ENCODE measurements at regions not wholly inside any gene's neighbourhood (a gene's known extent, or its start where the extent isn't known, plus 50 kb on each side); places are given as distances from the start of the nearest gene placed in this dataset.
"Not testable (repeated sequence)": the region's sequence is repeated elsewhere in the genome, so short reads cannot be mapped to it uniquely, and the experiment has no call there.

DNA sequence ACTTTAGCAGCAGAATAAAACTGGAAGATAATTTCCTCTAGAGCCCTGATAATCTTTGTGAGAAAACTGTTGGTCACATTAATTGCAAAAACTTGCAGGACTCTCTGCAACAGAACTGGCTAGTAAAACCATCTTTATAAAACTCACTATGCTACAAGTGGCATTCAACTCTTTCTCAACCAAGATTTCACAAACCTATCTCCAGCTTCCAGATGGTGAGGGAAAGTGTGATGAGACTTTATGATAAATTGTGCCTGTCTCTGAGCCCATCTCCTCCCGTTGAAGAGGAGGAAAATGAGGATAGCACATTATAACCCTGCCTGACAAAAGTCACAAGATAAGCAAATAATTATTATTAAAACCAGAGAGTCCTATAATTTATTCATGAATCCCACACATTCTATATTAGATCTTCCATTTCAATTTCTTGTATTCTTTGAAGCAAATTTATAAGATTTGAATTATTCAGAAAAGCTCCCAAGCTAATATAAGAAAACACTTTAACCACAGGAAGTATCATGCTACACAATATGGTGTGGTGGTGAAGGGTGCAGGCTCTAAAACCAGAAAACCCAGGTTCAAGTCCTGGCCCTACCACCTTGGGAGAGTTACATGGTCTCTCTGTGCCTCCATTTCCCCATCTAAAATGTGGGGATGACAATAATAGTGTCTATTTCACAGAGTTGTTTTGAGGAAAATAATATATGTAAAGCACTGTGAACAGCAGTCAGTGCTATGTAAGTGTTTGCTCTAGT, 65.6 kb upstream of the CHRNB4 start:
- TF ChIP-seq, protein P1, sequence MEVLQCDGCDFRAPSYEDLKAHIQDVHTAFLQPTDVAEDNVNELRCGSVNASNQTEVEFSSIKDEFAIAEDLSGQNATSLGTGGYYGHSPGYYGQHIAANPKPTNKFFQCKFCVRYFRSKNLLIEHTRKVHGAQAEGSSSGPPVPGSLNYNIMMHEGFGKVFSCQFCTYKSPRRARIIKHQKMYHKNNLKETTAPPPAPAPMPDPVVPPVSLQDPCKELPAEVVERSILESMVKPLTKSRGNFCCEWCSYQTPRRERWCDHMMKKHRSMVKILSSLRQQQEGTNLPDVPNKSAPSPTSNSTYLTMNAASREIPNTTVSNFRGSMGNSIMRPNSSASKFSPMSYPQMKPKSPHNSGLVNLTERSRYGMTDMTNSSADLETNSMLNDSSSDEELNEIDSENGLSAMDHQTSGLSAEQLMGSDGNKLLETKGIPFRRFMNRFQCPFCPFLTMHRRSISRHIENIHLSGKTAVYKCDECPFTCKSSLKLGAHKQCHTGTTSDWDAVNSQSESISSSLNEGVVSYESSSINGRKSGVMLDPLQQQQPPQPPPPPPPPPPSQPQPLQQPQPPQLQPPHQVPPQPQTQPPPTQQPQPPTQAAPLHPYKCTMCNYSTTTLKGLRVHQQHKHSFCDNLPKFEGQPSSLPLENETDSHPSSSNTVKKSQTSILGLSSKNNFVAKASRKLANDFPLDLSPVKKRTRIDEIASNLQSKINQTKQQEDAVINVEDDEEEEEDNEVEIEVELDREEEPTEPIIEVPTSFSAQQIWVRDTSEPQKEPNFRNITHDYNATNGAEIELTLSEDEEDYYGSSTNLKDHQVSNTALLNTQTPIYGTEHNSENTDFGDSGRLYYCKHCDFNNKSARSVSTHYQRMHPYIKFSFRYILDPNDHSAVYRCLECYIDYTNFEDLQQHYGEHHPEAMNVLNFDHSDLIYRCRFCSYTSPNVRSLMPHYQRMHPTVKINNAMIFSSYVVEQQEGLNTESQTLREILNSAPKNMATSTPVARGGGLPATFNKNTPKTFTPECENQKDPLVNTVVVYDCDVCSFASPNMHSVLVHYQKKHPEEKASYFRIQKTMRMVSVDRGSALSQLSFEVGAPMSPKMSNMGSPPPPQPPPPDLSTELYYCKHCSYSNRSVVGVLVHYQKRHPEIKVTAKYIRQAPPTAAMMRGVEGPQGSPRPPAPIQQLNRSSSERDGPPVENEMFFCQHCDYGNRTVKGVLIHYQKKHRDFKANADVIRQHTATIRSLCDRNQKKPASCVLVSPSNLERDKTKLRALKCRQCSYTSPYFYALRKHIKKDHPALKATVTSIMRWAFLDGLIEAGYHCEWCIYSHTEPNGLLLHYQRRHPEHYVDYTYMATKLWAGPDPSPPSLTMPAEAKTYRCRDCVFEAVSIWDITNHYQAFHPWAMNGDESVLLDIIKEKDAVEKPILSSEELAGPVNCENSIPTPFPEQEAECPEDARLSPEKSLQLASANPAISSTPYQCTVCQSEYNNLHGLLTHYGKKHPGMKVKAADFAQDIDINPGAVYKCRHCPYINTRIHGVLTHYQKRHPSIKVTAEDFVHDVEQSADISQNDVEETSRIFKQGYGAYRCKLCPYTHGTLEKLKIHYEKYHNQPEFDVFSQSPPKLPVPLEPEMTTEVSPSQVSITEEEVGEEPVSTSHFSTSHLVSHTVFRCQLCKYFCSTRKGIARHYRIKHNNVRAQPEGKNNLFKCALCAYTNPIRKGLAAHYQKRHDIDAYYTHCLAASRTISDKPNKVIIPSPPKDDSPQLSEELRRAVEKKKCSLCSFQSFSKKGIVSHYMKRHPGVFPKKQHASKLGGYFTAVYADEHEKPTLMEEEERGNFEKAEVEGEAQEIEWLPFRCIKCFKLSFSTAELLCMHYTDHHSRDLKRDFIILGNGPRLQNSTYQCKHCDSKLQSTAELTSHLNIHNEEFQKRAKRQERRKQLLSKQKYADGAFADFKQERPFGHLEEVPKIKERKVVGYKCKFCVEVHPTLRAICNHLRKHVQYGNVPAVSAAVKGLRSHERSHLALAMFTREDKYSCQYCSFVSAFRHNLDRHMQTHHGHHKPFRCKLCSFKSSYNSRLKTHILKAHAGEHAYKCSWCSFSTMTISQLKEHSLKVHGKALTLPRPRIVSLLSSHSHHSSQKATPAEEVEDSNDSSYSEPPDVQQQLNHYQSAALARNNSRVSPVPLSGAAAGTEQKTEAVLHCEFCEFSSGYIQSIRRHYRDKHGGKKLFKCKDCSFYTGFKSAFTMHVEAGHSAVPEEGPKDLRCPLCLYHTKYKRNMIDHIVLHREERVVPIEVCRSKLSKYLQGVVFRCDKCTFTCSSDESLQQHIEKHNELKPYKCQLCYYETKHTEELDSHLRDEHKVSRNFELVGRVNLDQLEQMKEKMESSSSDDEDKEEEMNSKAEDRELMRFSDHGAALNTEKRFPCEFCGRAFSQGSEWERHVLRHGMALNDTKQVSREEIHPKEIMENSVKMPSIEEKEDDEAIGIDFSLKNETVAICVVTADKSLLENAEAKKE (CRISPR knock-in tag; IDR thresholded peaks at IDR 0.05), result not testable (repeated sequence)
- TF ChIP-seq CTCF (conservative IDR thresholded peaks at IDR 0.05; ENCODE audit: low read depth in 2 of 2); EZH2 (IDR thresholded peaks at IDR 0.05; ENCODE audit: low read depth, unreplicated experiment); EZH2phosphoT487 (IDR thresholded peaks at IDR 0.05; ENCODE audit: unreplicated experiment); POLR2AphosphoS5 (IDR thresholded peaks at IDR 0.05; ENCODE audit: low read depth); CREB1 (CRISPR knock-in tag; IDR thresholded peaks at IDR 0.05; ENCODE audit: low read depth); STAT1 (IDR thresholded peaks at IDR 0.05; ENCODE audit: unreplicated experiment); JUNB (IDR thresholded peaks at IDR 0.05; ENCODE audit: unreplicated experiment); ZNF114 (CRISPR knock-in tag; IDR thresholded peaks at IDR 0.05); ETS1 (IDR thresholded peaks at IDR 0.05); ZNF331 (CRISPR knock-in tag; IDR thresholded peaks at IDR 0.05; ENCODE audit: low read depth): not testable (repeated sequence)
- TF ChIP-seq, protein P2, sequence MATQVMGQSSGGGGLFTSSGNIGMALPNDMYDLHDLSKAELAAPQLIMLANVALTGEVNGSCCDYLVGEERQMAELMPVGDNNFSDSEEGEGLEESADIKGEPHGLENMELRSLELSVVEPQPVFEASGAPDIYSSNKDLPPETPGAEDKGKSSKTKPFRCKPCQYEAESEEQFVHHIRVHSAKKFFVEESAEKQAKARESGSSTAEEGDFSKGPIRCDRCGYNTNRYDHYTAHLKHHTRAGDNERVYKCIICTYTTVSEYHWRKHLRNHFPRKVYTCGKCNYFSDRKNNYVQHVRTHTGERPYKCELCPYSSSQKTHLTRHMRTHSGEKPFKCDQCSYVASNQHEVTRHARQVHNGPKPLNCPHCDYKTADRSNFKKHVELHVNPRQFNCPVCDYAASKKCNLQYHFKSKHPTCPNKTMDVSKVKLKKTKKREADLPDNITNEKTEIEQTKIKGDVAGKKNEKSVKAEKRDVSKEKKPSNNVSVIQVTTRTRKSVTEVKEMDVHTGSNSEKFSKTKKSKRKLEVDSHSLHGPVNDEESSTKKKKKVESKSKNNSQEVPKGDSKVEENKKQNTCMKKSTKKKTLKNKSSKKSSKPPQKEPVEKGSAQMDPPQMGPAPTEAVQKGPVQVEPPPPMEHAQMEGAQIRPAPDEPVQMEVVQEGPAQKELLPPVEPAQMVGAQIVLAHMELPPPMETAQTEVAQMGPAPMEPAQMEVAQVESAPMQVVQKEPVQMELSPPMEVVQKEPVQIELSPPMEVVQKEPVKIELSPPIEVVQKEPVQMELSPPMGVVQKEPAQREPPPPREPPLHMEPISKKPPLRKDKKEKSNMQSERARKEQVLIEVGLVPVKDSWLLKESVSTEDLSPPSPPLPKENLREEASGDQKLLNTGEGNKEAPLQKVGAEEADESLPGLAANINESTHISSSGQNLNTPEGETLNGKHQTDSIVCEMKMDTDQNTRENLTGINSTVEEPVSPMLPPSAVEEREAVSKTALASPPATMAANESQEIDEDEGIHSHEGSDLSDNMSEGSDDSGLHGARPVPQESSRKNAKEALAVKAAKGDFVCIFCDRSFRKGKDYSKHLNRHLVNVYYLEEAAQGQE (IDR thresholded peaks at IDR 0.05; ENCODE audit: unreplicated experiment), result not testable (repeated sequence)

Measured in GM23338 (cell line).